Loucy (cell line): ENCODE measurements at regions not wholly inside any gene's neighbourhood (a gene's known extent, or its start where the extent isn't known, plus 50 kb on each side); places are given as distances from the start of the nearest gene placed in this dataset.

Experiments
- EZH2phosphoT487 ChIP-seq: fragments of 200-600 bp; IDR thresholded peaks from 2 replicates; pipeline ENCODE4 v1.6.1; 2018; ENCODE audit warnings: antibody characterized with exemption, mild to moderate bottlenecking, moderate library complexity, borderline replicate concordance
- TF ChIP-seq, protein P1 (sequence below): fragments of 200-600 bp; sonication (generic); conservative IDR thresholded peaks from 2 replicates; pipeline ENCODE4 v1.5.1; 2014; ENCODE audit warnings: mild to moderate bottlenecking, antibody characterized with exemption, low read length

DNA sequence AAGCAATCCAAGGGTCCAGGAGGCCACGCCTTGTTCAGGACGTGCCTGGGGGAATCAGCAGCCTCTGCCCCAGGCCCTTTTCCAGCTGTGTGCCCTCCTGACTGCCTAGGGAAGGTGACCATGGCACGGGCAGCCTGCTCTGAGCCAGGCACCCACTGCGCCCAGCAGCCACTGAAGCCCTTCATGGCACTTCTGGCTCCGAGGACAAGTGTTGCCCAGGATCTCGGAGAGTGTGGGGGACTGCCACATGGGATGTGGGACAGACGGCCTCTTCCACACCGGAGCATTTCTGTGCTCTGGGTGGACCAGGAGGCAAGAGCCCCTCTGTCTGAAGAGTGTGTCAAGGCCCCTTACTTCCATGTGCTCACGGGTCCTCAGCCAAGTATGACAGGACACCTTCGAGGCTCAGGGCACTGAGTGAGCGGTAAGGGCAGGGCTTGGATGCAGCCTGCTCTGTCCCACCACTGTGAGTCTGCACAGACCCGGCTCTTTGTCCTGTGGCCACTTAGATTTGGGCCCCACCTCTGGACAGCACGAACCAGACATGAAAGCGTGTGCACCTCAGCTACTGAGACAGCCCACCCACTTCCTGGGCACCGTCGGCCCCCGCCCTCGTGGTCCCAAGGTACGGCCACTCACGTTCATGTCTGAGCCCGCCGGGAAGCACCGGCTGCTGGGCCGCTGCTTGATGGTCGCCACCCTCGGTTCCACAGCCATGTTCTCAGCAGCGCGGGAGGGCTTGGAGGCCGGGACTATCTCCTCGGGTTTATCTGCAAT, 93.6 kb downstream of the CTTN start:
- TF ChIP-seq EZH2phosphoT487 = no peak
- TF ChIP-seq, protein P1, sequence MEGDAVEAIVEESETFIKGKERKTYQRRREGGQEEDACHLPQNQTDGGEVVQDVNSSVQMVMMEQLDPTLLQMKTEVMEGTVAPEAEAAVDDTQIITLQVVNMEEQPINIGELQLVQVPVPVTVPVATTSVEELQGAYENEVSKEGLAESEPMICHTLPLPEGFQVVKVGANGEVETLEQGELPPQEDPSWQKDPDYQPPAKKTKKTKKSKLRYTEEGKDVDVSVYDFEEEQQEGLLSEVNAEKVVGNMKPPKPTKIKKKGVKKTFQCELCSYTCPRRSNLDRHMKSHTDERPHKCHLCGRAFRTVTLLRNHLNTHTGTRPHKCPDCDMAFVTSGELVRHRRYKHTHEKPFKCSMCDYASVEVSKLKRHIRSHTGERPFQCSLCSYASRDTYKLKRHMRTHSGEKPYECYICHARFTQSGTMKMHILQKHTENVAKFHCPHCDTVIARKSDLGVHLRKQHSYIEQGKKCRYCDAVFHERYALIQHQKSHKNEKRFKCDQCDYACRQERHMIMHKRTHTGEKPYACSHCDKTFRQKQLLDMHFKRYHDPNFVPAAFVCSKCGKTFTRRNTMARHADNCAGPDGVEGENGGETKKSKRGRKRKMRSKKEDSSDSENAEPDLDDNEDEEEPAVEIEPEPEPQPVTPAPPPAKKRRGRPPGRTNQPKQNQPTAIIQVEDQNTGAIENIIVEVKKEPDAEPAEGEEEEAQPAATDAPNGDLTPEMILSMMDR = no peak
